ENCODE measurements at regions not wholly inside any gene's neighbourhood (a gene's known extent, or its start where the extent isn't known, plus 50 kb on each side); places are given as distances from the start of the nearest gene placed in this dataset.

- Histone ChIP-seq H3K4me2 (ENCODE audit: low read length) (no peak overlapping the region), H3K79me2 (ENCODE audit: insufficient read depth, low read depth, low read length) (no peaks in the 10 kb centered on the region), H3K27ac (ENCODE audit: low read depth, low read length, poor library complexity, severe bottlenecking) (no peak overlapping the region), H3K4me3 (ENCODE audit: low read depth, low read length, poor library complexity, severe bottlenecking) (no peak overlapping the region), H3K9me2 (ENCODE audit: insufficient read depth, low read length) (no peaks in the 10 kb centered on the region), H3K36me3 (ENCODE audit: insufficient read depth, low read length) (no peaks in the 10 kb centered on the region), H3K4me1 (ENCODE audit: insufficient read depth, low read length, poor library complexity, severe bottlenecking) (no peaks in the 10 kb centered on the region), H3K9me3 (ENCODE audit: low read length) (0 out of 2 replicates have a peak, but pooled peaks cover 6% of the 10 kb centered on the region), H4K20me1 (ENCODE audit: insufficient read depth, low read length) (no peaks in the 10 kb centered on the region), H2AFZ (ENCODE audit: low read length) (no peak overlapping the region)
- ChIA-PET CTCF (ENCODE audit: unreplicated experiment) (no interaction called here), POLR2A (interaction anchor here (0.7 kb wide), 1 partner anchor 157 kb away, joined by 7 read pairs; no protein-coding TSS in a partner anchor)
- DNase-seq (ENCODE audit: low spot score) = no peak
- BruUV-seq (replicated peaks) = no TSS peak
- intact Hi-C loops (cut with micrococcal nuclease; ENCODE audit: unreplicated experiment) = no loop called here
- TF ChIP-seq EZH2phosphoT487 (IDR thresholded peaks at IDR 0.05; ENCODE audit: borderline replicate concordance, low read depth, low read length) = no peak
- TF ChIP-seq, protein P1, sequence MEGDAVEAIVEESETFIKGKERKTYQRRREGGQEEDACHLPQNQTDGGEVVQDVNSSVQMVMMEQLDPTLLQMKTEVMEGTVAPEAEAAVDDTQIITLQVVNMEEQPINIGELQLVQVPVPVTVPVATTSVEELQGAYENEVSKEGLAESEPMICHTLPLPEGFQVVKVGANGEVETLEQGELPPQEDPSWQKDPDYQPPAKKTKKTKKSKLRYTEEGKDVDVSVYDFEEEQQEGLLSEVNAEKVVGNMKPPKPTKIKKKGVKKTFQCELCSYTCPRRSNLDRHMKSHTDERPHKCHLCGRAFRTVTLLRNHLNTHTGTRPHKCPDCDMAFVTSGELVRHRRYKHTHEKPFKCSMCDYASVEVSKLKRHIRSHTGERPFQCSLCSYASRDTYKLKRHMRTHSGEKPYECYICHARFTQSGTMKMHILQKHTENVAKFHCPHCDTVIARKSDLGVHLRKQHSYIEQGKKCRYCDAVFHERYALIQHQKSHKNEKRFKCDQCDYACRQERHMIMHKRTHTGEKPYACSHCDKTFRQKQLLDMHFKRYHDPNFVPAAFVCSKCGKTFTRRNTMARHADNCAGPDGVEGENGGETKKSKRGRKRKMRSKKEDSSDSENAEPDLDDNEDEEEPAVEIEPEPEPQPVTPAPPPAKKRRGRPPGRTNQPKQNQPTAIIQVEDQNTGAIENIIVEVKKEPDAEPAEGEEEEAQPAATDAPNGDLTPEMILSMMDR (conservative IDR thresholded peaks at IDR 0.05; ENCODE audit: low read length) = no peak
These were observed 663.8 kb upstream of the CDH9 start for GRCh38 chr5:27701931-27702903.

GRCh38 chr5:27700526-27700925, 662.1 kb upstream of the CDH9 start:
- BruUV-seq (replicated peaks) = no TSS peak
- POLR2A ChIA-PET = no interaction called here
- Histone ChIP-seq H2AFZ (ENCODE audit: low read length) (no peak overlapping the region), H3K79me2 (ENCODE audit: insufficient read depth, low read depth, low read length) (no peaks in the 10 kb centered on the region), H3K36me3 (ENCODE audit: insufficient read depth, low read length) (no peaks in the 10 kb centered on the region), H3K27ac (ENCODE audit: low read depth, low read length, poor library complexity, severe bottlenecking) (no peak overlapping the region), H4K20me1 (ENCODE audit: insufficient read depth, low read length) (no peaks in the 10 kb centered on the region), H3K4me2 (ENCODE audit: low read length) (no peak overlapping the region), H3K4me3 (ENCODE audit: low read depth, low read length, poor library complexity, severe bottlenecking) (no peak overlapping the region), H3K9me2 (ENCODE audit: insufficient read depth, low read length) (no peaks in the 10 kb centered on the region), H3K9me3 (ENCODE audit: low read length) (0 out of 2 replicates have a peak, but pooled peaks cover 6% of the 10 kb centered on the region), H3K4me1 (ENCODE audit: insufficient read depth, low read length, poor library complexity, severe bottlenecking) (no peaks in the 10 kb centered on the region)
- TF ChIP-seq EZH2phosphoT487 (IDR thresholded peaks at IDR 0.05; ENCODE audit: borderline replicate concordance, low read depth, low read length) = no peak
- TF ChIP-seq, protein P1 (conservative IDR thresholded peaks at IDR 0.05; ENCODE audit: low read length) = no peak
- intact Hi-C loops (cut with micrococcal nuclease; ENCODE audit: unreplicated experiment) = no loop called here
- no peak for DNase-seq (ENCODE audit: low spot score)
- CTCF ChIA-PET (ENCODE audit: unreplicated experiment) = no interaction called here

GRCh38 chr5:27682600-27682999, 644.2 kb upstream of the CDH9 start:
- Histone ChIP-seq H3K4me2 (ENCODE audit: low read length) (no peak overlapping the region), H3K4me1 (ENCODE audit: insufficient read depth, low read length, poor library complexity, severe bottlenecking) (no peaks in the 10 kb centered on the region), H3K36me3 (ENCODE audit: insufficient read depth, low read length) (no peaks in the 10 kb centered on the region), H3K27ac (ENCODE audit: low read depth, low read length, poor library complexity, severe bottlenecking) (no peak overlapping the region), H4K20me1 (ENCODE audit: insufficient read depth, low read length) (no peaks in the 10 kb centered on the region), H3K4me3 (ENCODE audit: low read depth, low read length, poor library complexity, severe bottlenecking) (no peak overlapping the region), H3K9me2 (ENCODE audit: insufficient read depth, low read length) (no peaks in the 10 kb centered on the region), H2AFZ (ENCODE audit: low read length) (no peak overlapping the region), H3K79me2 (ENCODE audit: insufficient read depth, low read depth, low read length) (no peaks in the 10 kb centered on the region), H3K9me3 (ENCODE audit: low read length) (no peaks in the 10 kb centered on the region)
- ChIA-PET POLR2A (no interaction called here), CTCF (ENCODE audit: unreplicated experiment) (no interaction called here)
- DNase-seq (ENCODE audit: low spot score) = no peak
- TF ChIP-seq, protein P1 (conservative IDR thresholded peaks at IDR 0.05; ENCODE audit: low read length) = 0 out of 2 replicates have a peak, but pooled peaks have one; percentile 12
- TF ChIP-seq EZH2phosphoT487 (IDR thresholded peaks at IDR 0.05; ENCODE audit: borderline replicate concordance, low read depth, low read length) = no peak
- intact Hi-C loops (cut with micrococcal nuclease; ENCODE audit: unreplicated experiment) = no loop called here
- no TSS peak for BruUV-seq (replicated peaks)

Measured in OCI-LY7 (cell line).